GM12892 (cell line): ENCODE measurements at regions not wholly inside any gene's neighbourhood (a gene's known extent, or its start where the extent isn't known, plus 50 kb on each side); places are given as distances from the start of the nearest gene placed in this dataset.

Source experiments
- DNase-seq: peaks from one replicate; pipeline ENCODE4 v3.0.0; 2011; ENCODE audit not compliant: insufficient read length
- FAIRE-seq: peaks from 2 replicates; lab custom pipeline; 2011; peaks lifted over from hg19 to GRCh38; lab: Jason Lieb, UNC
- POLR2A ChIP-seq: IDR thresholded peaks from 2 replicates; pipeline ENCODE4 v1.6.1; 2011; ENCODE audit warnings: low read depth, low read length, control low read depth
- POLR2AphosphoS5 ChIP-seq: IDR thresholded peaks from 2 replicates; pipeline ENCODE4 v1.6.1; 2011; ENCODE audit warnings: low read depth, low read length, control low read depth
- TAF1 ChIP-seq: IDR thresholded peaks from 2 replicates; pipeline ENCODE4 v1.6.1; 2011; ENCODE audit warnings: low read depth, mild to moderate bottlenecking, control low read depth, low read length, borderline replicate concordance

- FAIRE-seq = no peak
- TF ChIP-seq POLR2A = no peak
- TF ChIP-seq POLR2AphosphoS5 = no peak
- TF ChIP-seq TAF1 = no peak
Observed at GRCh38 chr1:118257946-118258345, 72.9 kb upstream of the SPAG17 start.

GRCh38 chr1:118254491-118255425, 69.7 kb upstream of the SPAG17 start:
- DNase-seq = no peak
- TF ChIP-seq POLR2A = no peak
- no peak for TF ChIP-seq TAF1
- TF ChIP-seq POLR2AphosphoS5 = no peak

More at GRCh38 chr1:118257946-118258345, 72.9 kb upstream of the SPAG17 start:
- no peak for DNase-seq

GRCh38 chr1:118254001-118254400, 69.0 kb upstream of the SPAG17 start:
- DNase-seq = no peak
- TF ChIP-seq TAF1 (no peak), POLR2AphosphoS5 (no peak), POLR2A (no peak)
- FAIRE-seq = no peak

More at GRCh38 chr1:118254491-118255425, 69.7 kb upstream of the SPAG17 start:
- FAIRE-seq = no peak

GRCh38 chr1:118253053-118253915, 68.3 kb upstream of the SPAG17 start:
- DNase-seq = no peak
- no peak for FAIRE-seq
- TF ChIP-seq POLR2AphosphoS5 (no peak), TAF1 (no peak), POLR2A (no peak)

- FAIRE-seq (no peak), DNase-seq (no peak)
- TF ChIP-seq POLR2A = no peak
- TF ChIP-seq TAF1 = no peak
- TF ChIP-seq POLR2AphosphoS5 = no peak
Observed at GRCh38 chr1:118252624-118253023, 67.6 kb upstream of the SPAG17 start.

- FAIRE-seq = no peak
- TF ChIP-seq TAF1 = no peak
- TF ChIP-seq POLR2AphosphoS5 = no peak
- no peak for TF ChIP-seq POLR2A
- DNase-seq = no peak
Observed at GRCh38 chr1:118250232-118250631, 65.2 kb upstream of the SPAG17 start.

GRCh38 chr1:118249641-118250040, 64.6 kb upstream of the SPAG17 start:
- DNase-seq (no peak), FAIRE-seq (no peak)
- TF ChIP-seq TAF1 = no peak
- TF ChIP-seq POLR2AphosphoS5 = no peak
- TF ChIP-seq POLR2A = no peak

GRCh38 chr1:118247593-118247992, 62.6 kb upstream of the SPAG17 start:
- DNase-seq (no peak), FAIRE-seq (peak; percentile 40)
- no peak for TF ChIP-seq POLR2AphosphoS5
- no peak for TF ChIP-seq POLR2A
- TF ChIP-seq TAF1 = no peak

GRCh38 chr1:118246646-118247045, 61.6 kb upstream of the SPAG17 start:
- TF ChIP-seq POLR2AphosphoS5 = no peak
- no peak for TF ChIP-seq POLR2A
- TF ChIP-seq TAF1 = no peak
- no peak for DNase-seq
- no peak for FAIRE-seq

GRCh38 chr1:118244194-118244593, 59.2 kb upstream of the SPAG17 start:
- TF ChIP-seq POLR2AphosphoS5 = no peak
- TF ChIP-seq POLR2A = no peak
- no peak for TF ChIP-seq TAF1
- no peak for FAIRE-seq
- DNase-seq = no peak

GRCh38 chr1:118243269-118243668, 58.2 kb upstream of the SPAG17 start:
- DNase-seq (no peak), FAIRE-seq (no peak)
- TF ChIP-seq POLR2A (no peak), TAF1 (no peak), POLR2AphosphoS5 (no peak)
